Testis (tissue), 2 donors: ENCODE measurements at regions not wholly inside any gene's neighbourhood (a gene's known extent, or its start where the extent isn't known, plus 50 kb on each side); places are given as distances from the start of the nearest gene placed in this dataset.

ENCODE experiments used
- POLR2A ChIP-seq: fragments of 450-650 bp; IDR thresholded peaks from one replicate; pipeline ENCODE4 v1.6.1; 2017; ENCODE audit warnings: antibody characterized with exemption, mild to moderate bottlenecking, moderate library complexity
- TF ChIP-seq, protein P1 (sequence below), 3 experiments: fragments of 450-650 bp in 2 of 3; fragments of 200-600 bp in 1 of 3; sonication (generic) in 1 of 3; IDR thresholded peaks; one replicate each; pipeline ENCODE4 v1.5.1; 2016 to 2019; ENCODE audit warnings: antibody characterized with exemption in 3 of 3, mild to moderate bottlenecking in 2 of 3, moderate library complexity in 1 of 3

DNA sequence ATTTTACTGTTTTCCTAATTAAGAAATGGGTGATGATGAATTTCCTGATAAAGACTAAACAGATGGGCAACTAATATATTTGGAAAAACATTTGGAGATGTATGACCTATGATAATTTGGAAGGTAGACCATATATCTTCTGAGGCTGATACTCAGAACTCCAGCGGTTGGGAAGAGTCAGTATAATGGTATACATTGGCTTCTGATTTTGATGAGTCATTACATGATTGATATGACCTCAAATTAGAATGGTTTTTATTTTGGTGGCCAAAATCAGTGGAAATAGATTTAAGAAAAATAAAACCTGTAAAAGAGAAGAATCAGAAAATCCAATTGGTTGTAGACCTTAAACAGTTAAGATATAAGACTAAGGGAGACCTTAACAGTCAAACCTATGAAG lies 496.4 kb upstream of the ALCAM start:
- TF ChIP-seq, protein P1, sequence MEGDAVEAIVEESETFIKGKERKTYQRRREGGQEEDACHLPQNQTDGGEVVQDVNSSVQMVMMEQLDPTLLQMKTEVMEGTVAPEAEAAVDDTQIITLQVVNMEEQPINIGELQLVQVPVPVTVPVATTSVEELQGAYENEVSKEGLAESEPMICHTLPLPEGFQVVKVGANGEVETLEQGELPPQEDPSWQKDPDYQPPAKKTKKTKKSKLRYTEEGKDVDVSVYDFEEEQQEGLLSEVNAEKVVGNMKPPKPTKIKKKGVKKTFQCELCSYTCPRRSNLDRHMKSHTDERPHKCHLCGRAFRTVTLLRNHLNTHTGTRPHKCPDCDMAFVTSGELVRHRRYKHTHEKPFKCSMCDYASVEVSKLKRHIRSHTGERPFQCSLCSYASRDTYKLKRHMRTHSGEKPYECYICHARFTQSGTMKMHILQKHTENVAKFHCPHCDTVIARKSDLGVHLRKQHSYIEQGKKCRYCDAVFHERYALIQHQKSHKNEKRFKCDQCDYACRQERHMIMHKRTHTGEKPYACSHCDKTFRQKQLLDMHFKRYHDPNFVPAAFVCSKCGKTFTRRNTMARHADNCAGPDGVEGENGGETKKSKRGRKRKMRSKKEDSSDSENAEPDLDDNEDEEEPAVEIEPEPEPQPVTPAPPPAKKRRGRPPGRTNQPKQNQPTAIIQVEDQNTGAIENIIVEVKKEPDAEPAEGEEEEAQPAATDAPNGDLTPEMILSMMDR (IDR thresholded peaks at IDR 0.05), result no peak
- no peak for TF ChIP-seq POLR2A
